ENCODE measurements at regions not wholly inside any gene's neighbourhood (a gene's known extent, or its start where the extent isn't known, plus 50 kb on each side); places are given as distances from the start of the nearest gene placed in this dataset.

DNA sequence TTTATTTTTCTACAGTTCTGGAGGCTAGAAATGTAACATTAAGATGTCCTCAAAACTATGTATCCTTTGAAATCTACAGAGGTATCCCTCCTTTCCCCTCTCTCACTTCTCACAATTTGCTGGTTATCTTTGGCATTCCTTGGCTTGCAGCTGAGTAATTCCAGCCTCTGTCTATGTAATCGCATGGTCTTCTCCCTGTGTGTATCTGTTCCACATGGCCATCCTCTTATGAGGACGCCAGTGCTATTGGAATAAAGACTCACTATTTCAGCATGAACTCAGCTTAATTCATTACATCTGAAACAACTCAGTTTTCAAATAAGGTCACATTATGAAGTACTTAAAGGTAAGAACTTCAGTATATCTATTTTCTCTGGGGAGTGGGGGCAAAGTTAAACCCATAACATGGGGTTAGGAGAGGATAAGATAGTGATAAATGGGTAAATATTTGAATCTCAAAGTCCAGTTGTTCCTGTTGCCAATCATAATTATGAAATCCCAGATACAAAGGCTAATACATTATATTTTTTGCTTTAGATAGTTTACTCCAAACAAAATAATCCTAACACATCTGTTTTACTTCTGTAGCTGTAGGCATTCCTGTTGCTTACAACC is 1290.8 kb downstream of the NCAM2 start:
- Mint-ChIP-seq H3K9me3 (peaks cover 2% of the 10 kb centered on the region), H3K4me1 (no peaks in the 10 kb centered on the region), H3K36me3 (no peaks in the 10 kb centered on the region), H3K27me3 (ENCODE audit: insufficient read depth, low read depth) (no peaks in the 10 kb centered on the region), H3K27ac (no peak overlapping the region), H3K4me3 (no peak overlapping the region)
- H3K79me2 ChIP-seq (ENCODE audit: low read depth) = no peaks in the 10 kb centered on the region
- TF ChIP-seq, protein P1, sequence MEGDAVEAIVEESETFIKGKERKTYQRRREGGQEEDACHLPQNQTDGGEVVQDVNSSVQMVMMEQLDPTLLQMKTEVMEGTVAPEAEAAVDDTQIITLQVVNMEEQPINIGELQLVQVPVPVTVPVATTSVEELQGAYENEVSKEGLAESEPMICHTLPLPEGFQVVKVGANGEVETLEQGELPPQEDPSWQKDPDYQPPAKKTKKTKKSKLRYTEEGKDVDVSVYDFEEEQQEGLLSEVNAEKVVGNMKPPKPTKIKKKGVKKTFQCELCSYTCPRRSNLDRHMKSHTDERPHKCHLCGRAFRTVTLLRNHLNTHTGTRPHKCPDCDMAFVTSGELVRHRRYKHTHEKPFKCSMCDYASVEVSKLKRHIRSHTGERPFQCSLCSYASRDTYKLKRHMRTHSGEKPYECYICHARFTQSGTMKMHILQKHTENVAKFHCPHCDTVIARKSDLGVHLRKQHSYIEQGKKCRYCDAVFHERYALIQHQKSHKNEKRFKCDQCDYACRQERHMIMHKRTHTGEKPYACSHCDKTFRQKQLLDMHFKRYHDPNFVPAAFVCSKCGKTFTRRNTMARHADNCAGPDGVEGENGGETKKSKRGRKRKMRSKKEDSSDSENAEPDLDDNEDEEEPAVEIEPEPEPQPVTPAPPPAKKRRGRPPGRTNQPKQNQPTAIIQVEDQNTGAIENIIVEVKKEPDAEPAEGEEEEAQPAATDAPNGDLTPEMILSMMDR (IDR thresholded peaks at IDR 0.05) = no peak
- TF ChIP-seq EZH2 (IDR thresholded peaks at IDR 0.05) = no peak
- no peak for TF ChIP-seq EZH2phosphoT487 (IDR thresholded peaks at IDR 0.05)
- H3K9me3 ChIP-seq (ENCODE audit: low read depth) = no peaks in the 10 kb centered on the region
- H3K27ac ChIP-seq = no peak overlapping the region
- no peak for DNase-seq (ENCODE audit: low spot score)
- no peaks in the 10 kb centered on the region for H3K4me1 ChIP-seq
- H3K9ac ChIP-seq = no peak overlapping the region
- H3F3A ChIP-seq (ENCODE audit: low read depth) = no peaks in the 10 kb centered on the region
- H4K20me1 ChIP-seq (ENCODE audit: low read depth) = no peaks in the 10 kb centered on the region
- H2AFZ ChIP-seq (replicated peaks) = no peak overlapping the region
- no peaks in the 10 kb centered on the region for H3K36me3 ChIP-seq
- no peak overlapping the region for H3K4me2 ChIP-seq
- H3K4me3 ChIP-seq = no peak overlapping the region
- H3K27me3 ChIP-seq = no peaks in the 10 kb centered on the region

DNA sequence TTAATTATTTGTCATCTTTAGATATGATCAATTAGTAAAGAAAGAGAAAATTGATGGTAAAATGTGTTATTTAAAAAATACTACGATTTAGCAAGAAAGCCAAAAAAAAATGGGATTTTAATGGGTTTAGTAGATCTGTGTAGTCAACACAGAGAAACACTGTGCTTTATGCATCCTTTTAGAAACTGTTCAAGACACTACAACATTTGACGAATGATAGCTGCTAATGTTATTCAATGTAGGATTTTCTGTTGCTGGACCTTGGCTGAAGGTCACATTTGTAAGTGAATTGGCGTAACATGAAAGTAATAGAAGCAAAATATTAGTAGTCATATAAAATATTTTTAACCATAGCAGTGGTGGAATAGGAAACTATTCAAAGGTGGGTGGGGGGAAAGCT is 1293.9 kb downstream of the NCAM2 start:
- Mint-ChIP-seq H3K27me3 (ENCODE audit: insufficient read depth, low read depth) (no peaks in the 10 kb centered on the region), H3K4me3 (no peak overlapping the region), H3K9me3 (peaks cover 2% of the 10 kb centered on the region), H3K27ac (no peak overlapping the region), H3K4me1 (no peaks in the 10 kb centered on the region), H3K36me3 (no peaks in the 10 kb centered on the region)
- H3K9me3 ChIP-seq (ENCODE audit: low read depth) = no peaks in the 10 kb centered on the region
- TF ChIP-seq EZH2phosphoT487 (IDR thresholded peaks at IDR 0.05) = no peak
- TF ChIP-seq, protein P1 (IDR thresholded peaks at IDR 0.05) = no peak
- TF ChIP-seq EZH2 (IDR thresholded peaks at IDR 0.05) = no peak
- H3K4me3 ChIP-seq = no peak overlapping the region
- no peaks in the 10 kb centered on the region for H3K27me3 ChIP-seq
- H3K4me1 ChIP-seq = no peaks in the 10 kb centered on the region
- no peak overlapping the region for H3K4me2 ChIP-seq
- no peak overlapping the region for H3K9ac ChIP-seq
- H3F3A ChIP-seq (ENCODE audit: low read depth) = no peaks in the 10 kb centered on the region
- no peak for DNase-seq (ENCODE audit: low spot score)
- H3K27ac ChIP-seq = no peak overlapping the region
- H2AFZ ChIP-seq (replicated peaks) = no peak overlapping the region
- H4K20me1 ChIP-seq (ENCODE audit: low read depth) = no peaks in the 10 kb centered on the region
- no peaks in the 10 kb centered on the region for H3K36me3 ChIP-seq
- no peaks in the 10 kb centered on the region for H3K79me2 ChIP-seq (ENCODE audit: low read depth)

DNA sequence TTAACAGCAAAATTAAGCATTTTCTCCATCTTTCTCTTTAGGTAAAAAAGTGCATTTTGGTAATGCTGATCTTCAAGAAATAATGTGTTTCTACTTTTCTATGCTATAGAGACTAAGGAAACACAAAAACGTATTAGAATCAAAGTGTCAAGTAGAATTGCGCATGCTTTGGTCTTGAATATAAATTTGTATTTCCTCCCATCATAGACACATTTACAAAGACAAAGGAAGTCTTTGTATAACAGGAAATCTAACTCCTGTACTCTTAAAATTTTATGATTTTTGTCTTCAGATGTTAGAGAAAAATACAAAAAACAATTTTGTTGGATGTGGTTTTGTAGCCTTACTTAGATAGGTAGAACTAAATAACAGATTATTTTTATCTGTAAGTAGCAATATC is 1299.4 kb downstream of the NCAM2 start:
- Histone ChIP-seq H2AFZ (replicated peaks) (no peak overlapping the region), H4K20me1 (ENCODE audit: low read depth) (no peaks in the 10 kb centered on the region), H3K9me3 (ENCODE audit: low read depth) (no peaks in the 10 kb centered on the region), H3K9ac (no peak overlapping the region), H3K4me1 (no peaks in the 10 kb centered on the region), H3F3A (ENCODE audit: low read depth) (no peaks in the 10 kb centered on the region), H3K27me3 (no peaks in the 10 kb centered on the region), H3K36me3 (peaks cover 6% of the 10 kb centered on the region), H3K27ac (no peak overlapping the region), H3K79me2 (ENCODE audit: low read depth) (no peaks in the 10 kb centered on the region), H3K4me2 (no peak overlapping the region), H3K4me3 (no peak overlapping the region)
- TF ChIP-seq EZH2 (IDR thresholded peaks at IDR 0.05) (no peak), EZH2phosphoT487 (IDR thresholded peaks at IDR 0.05) (no peak)
- TF ChIP-seq, protein P1 (IDR thresholded peaks at IDR 0.05) = no peak
- no peaks in the 10 kb centered on the region for H3K36me3 Mint-ChIP-seq
- no peak overlapping the region for H3K4me3 Mint-ChIP-seq
- no peak for DNase-seq (ENCODE audit: low spot score)
- H3K9me3 Mint-ChIP-seq = peaks cover 3% of the 10 kb centered on the region
- no peaks in the 10 kb centered on the region for H3K27me3 Mint-ChIP-seq (ENCODE audit: insufficient read depth, low read depth)
- H3K27ac Mint-ChIP-seq = no peak overlapping the region
- H3K4me1 Mint-ChIP-seq = no peaks in the 10 kb centered on the region

Data from neural progenitor cell (in vitro differentiated cells).